CD14-positive monocyte (primary cell): ENCODE measurements at regions not wholly inside any gene's neighbourhood (a gene's known extent, or its start where the extent isn't known, plus 50 kb on each side); places are given as distances from the start of the nearest gene placed in this dataset.
A peak's percentile ranks its signal among the peaks of the same experiment; 100 is the strongest.

Source experiments
- DNase-seq, 3 donors: peaks; one replicate each; pipeline ENCODE4 v3.0.0-alpha.2; 2011 to 2022
- H2AFZ ChIP-seq: 2 replicates; pipeline ENCODE4 v1.6.0; 2012; ENCODE audit warnings: mild to moderate bottlenecking, low read depth, low read length, inconsistent platforms; ENCODE audit not compliant: insufficient read depth, poor library complexity, severe bottlenecking
- H3K27ac ChIP-seq, 2 donors: 1 replicate in 1 of 2; 2 replicates in 1 of 2; pipeline ENCODE4 v1.5.1; 2012 to 2013; ENCODE audit warnings: low read length in 2 of 2, control low read depth in 1 of 2, inconsistent platforms in 1 of 2, low read depth in 1 of 2, mild to moderate bottlenecking in 1 of 2
- H3K27me3 ChIP-seq, 2 donors: one replicate each; pipeline versions ENCODE4 v1.6.0 to v1.6.1; 2011 to 2013; ENCODE audit warnings: low read length in 2 of 2; ENCODE audit not compliant: control insufficient read depth in 2 of 2, insufficient read depth in 2 of 2
- H3K36me3 ChIP-seq, 2 donors: replicated peaks in 1 of 2; 1 replicate in 1 of 2; 2 replicates in 1 of 2; pipeline versions ENCODE4 v1.5.1 to v1.6.1; 2012 to 2013; ENCODE audit warnings: low read length in 2 of 2, control low read depth in 1 of 2, inconsistent platforms in 1 of 2, mild to moderate bottlenecking in 1 of 2; ENCODE audit not compliant: insufficient read depth in 2 of 2, control insufficient read depth in 1 of 2
- H3K4me1 ChIP-seq, 2 donors: 1 replicate in 1 of 2; 2 replicates in 1 of 2; pipeline versions ENCODE4 v1.5.1 to v1.6.1; 2012 to 2013; ENCODE audit warnings: low read length in 2 of 2, control low read depth in 1 of 2, inconsistent platforms in 1 of 2, mild to moderate bottlenecking in 1 of 2, moderate library complexity in 1 of 2; ENCODE audit not compliant: insufficient read depth in 2 of 2, control insufficient read depth in 1 of 2
- H3K4me2 ChIP-seq: replicated peaks from 2 replicates; pipeline ENCODE3; 2012; ENCODE audit warnings: low read length, moderate library complexity, mild to moderate bottlenecking; ENCODE audit not compliant: poor library complexity, severe bottlenecking; ENCODE audit errors: extremely low read depth
- H3K4me3 ChIP-seq, 3 experiments: fragments of 200-600 bp in 1 of 3; sonication (generic) in 1 of 3; replicated peaks in 1 of 3; 1 replicate in 2 of 3; 2 replicates in 1 of 3; pipeline ENCODE4 v1.5.1; 2011 to 2013; ENCODE audit warnings: low read length in 3 of 3, mild to moderate bottlenecking in 3 of 3, control low read depth in 2 of 3, low read depth in 2 of 3, inconsistent platforms in 1 of 3, moderate library complexity in 1 of 3
- H3K79me2 ChIP-seq: 2 replicates; pipeline ENCODE4 v1.6.0; 2012; ENCODE audit warnings: mild to moderate bottlenecking, control low read depth, inconsistent platforms, low read length, moderate library complexity; ENCODE audit not compliant: insufficient read depth
- H3K9ac ChIP-seq: 2 replicates; pipeline ENCODE4 v1.6.0; 2017; ENCODE audit warnings: low read length, mild to moderate bottlenecking; ENCODE audit not compliant: insufficient read depth, poor library complexity, severe bottlenecking
- H3K9me3 ChIP-seq, 2 donors: replicated peaks in 1 of 2; 1 replicate in 1 of 2; 2 replicates in 1 of 2; pipeline versions ENCODE4 v1.5.1 to v1.6.1; 2012 to 2013; ENCODE audit warnings: low read length in 2 of 2, control low read depth in 1 of 2; ENCODE audit not compliant: control insufficient read depth in 1 of 2, insufficient read depth in 1 of 2
- H4K20me1 ChIP-seq: 2 replicates; pipeline ENCODE4 v1.6.0; 2012; ENCODE audit warnings: mild to moderate bottlenecking, low read length, control low read depth, moderate library complexity; ENCODE audit not compliant: insufficient read depth
- H3K27ac Mint-ChIP-seq, 7 donors: one replicate each; pipeline ENCODE4 v1.8.0; 2020; ENCODE audit warnings: mild to moderate bottlenecking in 7 of 7, mixed read lengths in 7 of 7, moderate library complexity in 6 of 7, inconsistent platforms in 2 of 7
- H3K27me3 Mint-ChIP-seq, 3 donors: one replicate each; pipeline ENCODE4 v1.8.0; 2021 to 2022; ENCODE audit warnings: low read depth in 3 of 3, mild to moderate bottlenecking in 3 of 3, mixed read lengths in 3 of 3, moderate library complexity in 3 of 3, inconsistent platforms in 1 of 3
- H3K36me3 Mint-ChIP-seq, 2 donors: one replicate each; pipeline ENCODE4 v1.8.0; 2020; ENCODE audit warnings: mixed read lengths in 2 of 2, inconsistent platforms in 1 of 2, mild to moderate bottlenecking in 1 of 2
- H3K4me1 Mint-ChIP-seq: one replicate; pipeline ENCODE4 v1.8.0; 2020; ENCODE audit warnings: mild to moderate bottlenecking, mixed read lengths
- H3K4me3 Mint-ChIP-seq, 2 donors: one replicate each; pipeline ENCODE4 v1.8.0; 2020; ENCODE audit warnings: mild to moderate bottlenecking in 2 of 2, mixed read lengths in 2 of 2, moderate library complexity in 1 of 2
- H3K9me3 Mint-ChIP-seq, 7 donors: one replicate each; pipeline ENCODE4 v1.8.0; 2020 to 2022; ENCODE audit warnings: mixed read lengths in 7 of 7, mild to moderate bottlenecking in 6 of 7, moderate library complexity in 6 of 7, inconsistent platforms in 2 of 7
- CTCF ChIP-seq: fragments of 200-600 bp; IDR thresholded peaks from one replicate; pipeline ENCODE4 v1.8.0; 2022; ENCODE audit warnings: antibody characterized with exemption, mild to moderate bottlenecking
- WGBS: methylation state at CpG from one replicate; pipeline ENCODE4 v1.1.5; 2013; ENCODE audit warnings: missing lambda C conversion rate; ENCODE audit not compliant: insufficient coverage; 5-methylcytosine and 5-hydroxymethylcytosine counted together
- intact Hi-C, 2 donors: fragments of 100-400 bp; cut with micrococcal nuclease; formaldehyde crosslinking; loops; one replicate each; pipeline versions ENCODE4 v1.15.0 to v1.15.1; 2023

- Histone ChIP-seq H3K36me3 (no peaks in the 10 kb centered on the region), H3K4me3 (no peak overlapping the region), H3K27ac (no peak overlapping the region), H3K4me1 (no peaks in the 10 kb centered on the region), H3K27me3 (no peaks in the 10 kb centered on the region), H3K9ac (no peak overlapping the region), H2AFZ (no peak overlapping the region), H3K79me2 (no peaks in the 10 kb centered on the region), H3K4me2 (no peak overlapping the region), H4K20me1 (no peaks in the 10 kb centered on the region), H3K9me3 (no peaks in the 10 kb centered on the region)
- no peaks in the 10 kb centered on the region for H3K27me3 Mint-ChIP-seq
- H3K4me1 Mint-ChIP-seq: no peaks in the 10 kb centered on the region
- no peak for TF ChIP-seq CTCF
- intact Hi-C loops: no loop called here
- no peak overlapping the region for H3K27ac Mint-ChIP-seq
- no peak overlapping the region for H3K4me3 Mint-ChIP-seq
- H3K9me3 Mint-ChIP-seq: peaks cover 0 to 8% (median 3%) of the 10 kb centered on the region in 7 donors
- 63% methylated on average over 2 of the region's 4 CpGs for WGBS
- H3K36me3 Mint-ChIP-seq: no peaks in the 10 kb centered on the region
- DNase-seq: peak in 1 of 3 donors; percentile 36
Measured at GRCh38 chr6:44771647-44772415, 384.3 kb downstream of the CDC5L start.

- Mint-ChIP-seq H3K4me1 (no peaks in the 10 kb centered on the region), H3K27me3 (no peaks in the 10 kb centered on the region), H3K4me3 (no peak overlapping the region), H3K36me3 (no peaks in the 10 kb centered on the region), H3K9me3 (peaks cover 0 to 8% (median 3%) of the 10 kb centered on the region in 7 donors), H3K27ac (no peak overlapping the region)
- no peaks in the 10 kb centered on the region for H3K36me3 ChIP-seq
- H3K4me1 ChIP-seq: no peaks in the 10 kb centered on the region
- intact Hi-C loops: no loop called here
- no peak overlapping the region for H2AFZ ChIP-seq
- no peak for DNase-seq
- no peaks in the 10 kb centered on the region for H3K27me3 ChIP-seq
- no peaks in the 10 kb centered on the region for H4K20me1 ChIP-seq
- H3K4me2 ChIP-seq: no peak overlapping the region
- no peaks in the 10 kb centered on the region for H3K79me2 ChIP-seq
- H3K4me3 ChIP-seq: no peak overlapping the region
- no peak for TF ChIP-seq CTCF
- H3K9ac ChIP-seq: no peak overlapping the region
- H3K9me3 ChIP-seq: no peaks in the 10 kb centered on the region
- no peak overlapping the region for H3K27ac ChIP-seq
Measured at GRCh38 chr6:44772838-44773237, 385.3 kb downstream of the CDC5L start.
